ENCODE measurements at regions not wholly inside any gene's neighbourhood (a gene's known extent, or its start where the extent isn't known, plus 50 kb on each side); places are given as distances from the start of the nearest gene placed in this dataset.

GRCh38 chr2:196481324-196481697 lies 158.2 kb upstream of the CCDC150 start:
- WGBS (ENCODE audit: extremely low coverage, insufficient read length, low lambda C conversion rate) = no CpG with 5 or more reads among the region's 3 CpGs
- Histone ChIP-seq H3T11ph (ENCODE audit: low read length) (no peak overlapping the region), H3K23ac (ENCODE audit: insufficient read length, low read depth, low read length) (no peak overlapping the region), H3K56ac (ENCODE audit: insufficient read length, low read depth, low read length) (no peak overlapping the region), H4K91ac (ENCODE audit: insufficient read length, low read depth, low read length) (no peak overlapping the region), H3K27ac (ENCODE audit: insufficient read length, low read depth, low read length) (no peak overlapping the region), H3K79me2 (ENCODE audit: insufficient read depth, low read length) (no peaks in the 10 kb centered on the region), H2AFZ (ENCODE audit: low read length) (no peak overlapping the region), H3K27me3 (ENCODE audit: insufficient read depth, low read length) (no peaks in the 10 kb centered on the region), H2BK12ac (ENCODE audit: insufficient read length, low read depth, low read length) (no peak overlapping the region), H4K5ac (ENCODE audit: insufficient read length, low read depth, low read length) (no peak overlapping the region), H3K4me2 (ENCODE audit: insufficient read depth, insufficient read length, low read length) (no peak overlapping the region), H2AK5ac (ENCODE audit: insufficient read length, low read length) (no peak overlapping the region), H3K9ac (ENCODE audit: extremely low read depth, insufficient read length, low read length) (no peak overlapping the region), H3K4ac (ENCODE audit: low read depth, low read length) (no peak overlapping the region), H2BK15ac (ENCODE audit: low read depth, low read length) (no peak overlapping the region), H2BK120ac (ENCODE audit: low read depth, low read length, poor library complexity, severe bottlenecking) (no peak overlapping the region), H3K14ac (ENCODE audit: insufficient read depth, low read length) (no peak overlapping the region), H3K9me3 (ENCODE audit: control insufficient read depth, low read depth, low read length) (no peaks in the 10 kb centered on the region), H2BK5ac (ENCODE audit: insufficient read length, low read length) (no peak overlapping the region), H3K23me2 (ENCODE audit: insufficient read length, low read depth, low read length, poor library complexity, severe bottlenecking) (no peaks in the 10 kb centered on the region), H3K18ac (ENCODE audit: insufficient read length, low read depth, low read length) (no peak overlapping the region), H4K8ac (replicated peaks; ENCODE audit: insufficient read length, low read depth, low read length) (no peak overlapping the region), H4K20me1 (ENCODE audit: control insufficient read depth, insufficient read depth, insufficient read length) (no peaks in the 10 kb centered on the region), H2BK20ac (ENCODE audit: low read depth, low read length, poor library complexity, severe bottlenecking) (no peak overlapping the region), H3K4me1 (ENCODE audit: insufficient read depth, low read length) (no peaks in the 10 kb centered on the region), H3K79me1 (ENCODE audit: insufficient read depth, low read depth, low read length, poor library complexity, severe bottlenecking) (no peaks in the 10 kb centered on the region)
- Mint-ChIP-seq H3K36me3 (ENCODE audit: insufficient read depth in 1 of 3, low read depth in 3 of 3) (no peaks in the 10 kb centered on the region), H3K4me1 (peaks cover 5% of the 10 kb centered on the region in 2 experiments; a peak in 3 of 4 replicates), H3K27me3 (ENCODE audit: low read depth) (no peaks in the 10 kb centered on the region), H3K9me3 (no peaks in the 10 kb centered on the region; a peak in 1 of 5 replicates), H3K27ac (no peak overlapping the region), H3K4me3 (no peak overlapping the region)
- DNase-seq = no peak
- TF ChIP-seq CTCF (conservative IDR thresholded peaks at IDR 0.05) = no peak

Measured in H9 (cell line).